Lower leg skin (tissue), 4 donors: ENCODE measurements at regions not wholly inside any gene's neighbourhood (a gene's known extent, or its start where the extent isn't known, plus 50 kb on each side); places are given as distances from the start of the nearest gene placed in this dataset.

Source experiments
- DNase-seq, 2 donors: peaks; one replicate each; pipeline ENCODE4 v3.0.0-alpha.2; 2019; ENCODE audit warnings: low spot score in 2 of 2
- H3K4me3 ChIP-seq: fragments of 200-600 bp; sonication (generic); 2 replicates; pipeline ENCODE4 v1.5.1; 2017; ENCODE audit warnings: mild to moderate bottlenecking, low read depth; ENCODE audit not compliant: poor library complexity, severe bottlenecking
- CTCF ChIP-seq, 3 donors: fragments of 450-650 bp; IDR thresholded peaks; one replicate each; pipeline ENCODE4 v1.5.1; 2016; ENCODE audit warnings: antibody characterized with exemption in 3 of 3, mild to moderate bottlenecking in 3 of 3, moderate library complexity in 2 of 3
- POLR2A ChIP-seq, 2 donors: fragments of 450-650 bp; IDR thresholded peaks; one replicate each; pipeline ENCODE4 v1.6.1; 2016 to 2017; ENCODE audit warnings: antibody characterized with exemption in 2 of 2, mild to moderate bottlenecking in 1 of 2, moderate library complexity in 1 of 2
- WGBS, 2 donors: methylation state at CpG; one replicate each; pipeline ENCODE4 v1.1.5; 2018; 5-methylcytosine and 5-hydroxymethylcytosine counted together
- intact Hi-C: fragments of 100-400 bp; cut with DNase I; formaldehyde crosslinking; loops from one replicate; pipeline ENCODE4 v1.15.0; 2023; ENCODE audit warnings: low total_unique reads

- no peak overlapping the region for H3K4me3 ChIP-seq
- intact Hi-C loops = no loop called here
- 75 to 80% methylated on average over 11 of the region's 11 CpGs for WGBS, 2 donors
Observed at GRCh38 chr10:130782467-130782866, 529.1 kb downstream of the TCERG1L start.

GRCh38 chr10:130784326-130784725, 527.2 kb downstream of the TCERG1L start:
- no peak overlapping the region for H3K4me3 ChIP-seq
- intact Hi-C loops = no loop called here
- WGBS, 2 donors = 66 to 79% methylated on average over 6 to 8 of the region's 12 CpGs
- DNase-seq = no peak
- TF ChIP-seq CTCF (IDR thresholded peaks at IDR 0.05) = no peak
- TF ChIP-seq POLR2A (IDR thresholded peaks at IDR 0.05) = no peak

More at GRCh38 chr10:130782467-130782866, 529.1 kb downstream of the TCERG1L start:
- TF ChIP-seq CTCF (IDR thresholded peaks at IDR 0.05) (no peak), POLR2A (IDR thresholded peaks at IDR 0.05) (no peak)
- no peak for DNase-seq

- no peak overlapping the region for H3K4me3 ChIP-seq
- intact Hi-C loops = no loop called here
- DNase-seq = no peak
- 77 to 82% methylated on average over 7 to 11 of the region's 20 CpGs for WGBS, 2 donors
- no peak for TF ChIP-seq CTCF (IDR thresholded peaks at IDR 0.05)
- TF ChIP-seq POLR2A (IDR thresholded peaks at IDR 0.05) = no peak
Observed at GRCh38 chr10:130786365-130786966, 525.1 kb downstream of the TCERG1L start.

DNA sequence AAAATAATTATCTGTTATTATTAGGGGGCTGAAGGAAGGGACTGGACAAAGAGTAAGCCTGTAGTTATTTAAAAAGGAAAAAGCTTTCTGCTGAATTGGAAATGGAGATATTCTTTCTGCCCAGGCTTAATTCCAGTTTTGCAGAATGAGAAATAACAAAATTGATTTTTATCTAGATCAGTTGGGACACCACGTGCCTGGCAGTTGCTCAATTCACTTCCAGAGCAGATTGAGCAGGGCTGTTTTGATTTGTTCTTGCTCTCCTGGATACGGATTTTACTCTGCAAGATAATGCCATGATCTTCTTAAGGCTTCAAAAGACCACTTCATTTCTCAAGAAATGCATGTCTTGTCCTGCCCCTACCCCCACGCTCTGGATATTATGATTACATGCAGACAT, 524.3 kb downstream of the TCERG1L start:
- intact Hi-C loops = no loop called here
- TF ChIP-seq POLR2A (IDR thresholded peaks at IDR 0.05) = no peak
- TF ChIP-seq CTCF (IDR thresholded peaks at IDR 0.05) = no peak
- no peak overlapping the region for H3K4me3 ChIP-seq
- 19 to 25% methylated on average over 3 of the region's 3 CpGs for WGBS, 2 donors
- no peak for DNase-seq

DNA sequence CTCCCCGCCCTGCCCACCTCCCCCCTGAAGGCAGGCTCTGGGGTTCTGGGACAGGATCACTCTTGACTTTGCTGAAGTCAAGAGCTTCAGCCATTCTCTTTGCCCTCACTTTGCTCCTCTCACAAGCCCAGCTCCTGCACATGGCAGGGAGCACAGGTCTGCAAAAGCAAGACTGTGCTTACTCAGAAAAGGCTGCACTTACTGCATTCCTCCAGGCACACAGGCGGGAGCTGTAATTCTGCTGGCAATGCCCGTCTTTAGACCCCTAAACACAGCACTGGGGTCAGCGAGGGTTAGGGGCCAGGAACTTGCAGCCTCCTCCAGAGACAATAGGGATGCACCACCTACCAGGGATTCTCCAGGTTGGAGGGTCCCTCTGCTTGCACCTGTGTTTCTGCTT, 523.7 kb downstream of the TCERG1L start:
- no peak overlapping the region for H3K4me3 ChIP-seq
- 44 to 55% methylated on average over 4 of the region's 4 CpGs for WGBS, 2 donors
- TF ChIP-seq CTCF (IDR thresholded peaks at IDR 0.05) (no peak), POLR2A (IDR thresholded peaks at IDR 0.05) (no peak)
- DNase-seq = no peak
- intact Hi-C loops = no loop called here

GRCh38 chr10:130790339-130790738, 521.2 kb downstream of the TCERG1L start:
- WGBS, 2 donors = 19 to 54% methylated on average over 1 to 2 of the region's 2 CpGs
- intact Hi-C loops = no loop called here
- no peak overlapping the region for H3K4me3 ChIP-seq
- TF ChIP-seq CTCF (IDR thresholded peaks at IDR 0.05) = no peak
- TF ChIP-seq POLR2A (IDR thresholded peaks at IDR 0.05) = no peak
- DNase-seq = no peak
